WERI-Rb-1 (cell line): ENCODE measurements at regions not wholly inside any gene's neighbourhood (a gene's known extent, or its start where the extent isn't known, plus 50 kb on each side); places are given as distances from the start of the nearest gene placed in this dataset.

Experiments used
- DNase-seq: peaks from one replicate; pipeline ENCODE4 v3.0.0-alpha.2; 2020
- H3K27ac ChIP-seq: fragments of 250-450 bp; sonication (Bioruptor Pico); 2 replicates; pipeline ENCODE4 v1.5.1; 2020; ENCODE audit warnings: mild to moderate bottlenecking, moderate library complexity
- H3K27me3 ChIP-seq: fragments of 250-450 bp; sonication (Bioruptor Pico); 2 replicates; pipeline ENCODE4 v1.5.1; 2021; ENCODE audit warnings: mild to moderate bottlenecking, low read depth, moderate library complexity; ENCODE audit not compliant: insufficient read depth, severe bottlenecking
- H3K36me3 ChIP-seq: fragments of 250-450 bp; sonication (Bioruptor Pico); 2 replicates; pipeline ENCODE4 v1.5.1; 2020; ENCODE audit warnings: mild to moderate bottlenecking, moderate library complexity
- H3K4me3 ChIP-seq: 2 replicates; pipeline ENCODE4 v1.5.1; 2011; ENCODE audit warnings: low read depth, mild to moderate bottlenecking, control low read depth, low read length
- H3K9me3 ChIP-seq: fragments of 250-450 bp; sonication (Bioruptor Pico); 2 replicates; pipeline ENCODE4 v1.5.1; 2021; ENCODE audit warnings: mild to moderate bottlenecking, moderate library complexity; ENCODE audit not compliant: severe bottlenecking
- TF ChIP-seq, protein P1 (sequence below): IDR thresholded peaks from 2 replicates; pipeline ENCODE4 v1.5.1; 2011; ENCODE audit warnings: low read depth, mild to moderate bottlenecking, control low read depth, inconsistent platforms, low read length

DNA sequence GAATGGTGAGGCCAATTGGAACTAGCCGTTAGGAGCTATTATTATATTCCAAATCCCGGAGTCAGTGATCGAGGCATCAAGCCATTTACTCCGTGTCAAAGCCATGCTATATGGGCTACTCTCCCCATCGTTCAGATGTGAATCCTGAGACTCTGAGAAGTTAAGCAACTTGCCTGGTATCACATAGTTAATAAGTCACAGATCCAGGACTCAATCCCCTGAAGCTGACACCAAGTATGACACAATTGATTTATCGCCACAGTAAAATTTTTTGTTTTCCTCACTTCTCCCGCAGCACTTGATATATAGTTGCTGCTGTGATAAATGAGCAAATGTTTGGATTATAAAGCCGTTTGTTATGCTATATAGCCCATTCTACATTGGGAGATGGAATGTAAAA is 50.8 kb upstream of the TSHZ2 start:
- no peaks in the 10 kb centered on the region for H3K36me3 ChIP-seq
- TF ChIP-seq, protein P1, sequence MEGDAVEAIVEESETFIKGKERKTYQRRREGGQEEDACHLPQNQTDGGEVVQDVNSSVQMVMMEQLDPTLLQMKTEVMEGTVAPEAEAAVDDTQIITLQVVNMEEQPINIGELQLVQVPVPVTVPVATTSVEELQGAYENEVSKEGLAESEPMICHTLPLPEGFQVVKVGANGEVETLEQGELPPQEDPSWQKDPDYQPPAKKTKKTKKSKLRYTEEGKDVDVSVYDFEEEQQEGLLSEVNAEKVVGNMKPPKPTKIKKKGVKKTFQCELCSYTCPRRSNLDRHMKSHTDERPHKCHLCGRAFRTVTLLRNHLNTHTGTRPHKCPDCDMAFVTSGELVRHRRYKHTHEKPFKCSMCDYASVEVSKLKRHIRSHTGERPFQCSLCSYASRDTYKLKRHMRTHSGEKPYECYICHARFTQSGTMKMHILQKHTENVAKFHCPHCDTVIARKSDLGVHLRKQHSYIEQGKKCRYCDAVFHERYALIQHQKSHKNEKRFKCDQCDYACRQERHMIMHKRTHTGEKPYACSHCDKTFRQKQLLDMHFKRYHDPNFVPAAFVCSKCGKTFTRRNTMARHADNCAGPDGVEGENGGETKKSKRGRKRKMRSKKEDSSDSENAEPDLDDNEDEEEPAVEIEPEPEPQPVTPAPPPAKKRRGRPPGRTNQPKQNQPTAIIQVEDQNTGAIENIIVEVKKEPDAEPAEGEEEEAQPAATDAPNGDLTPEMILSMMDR, result no peak
- H3K27me3 ChIP-seq, result no peaks in the 10 kb centered on the region
- DNase-seq, result no peak
- no peak overlapping the region for H3K4me3 ChIP-seq
- H3K27ac ChIP-seq, result no peak overlapping the region
- peaks cover 2% of the 10 kb centered on the region for H3K9me3 ChIP-seq

DNA sequence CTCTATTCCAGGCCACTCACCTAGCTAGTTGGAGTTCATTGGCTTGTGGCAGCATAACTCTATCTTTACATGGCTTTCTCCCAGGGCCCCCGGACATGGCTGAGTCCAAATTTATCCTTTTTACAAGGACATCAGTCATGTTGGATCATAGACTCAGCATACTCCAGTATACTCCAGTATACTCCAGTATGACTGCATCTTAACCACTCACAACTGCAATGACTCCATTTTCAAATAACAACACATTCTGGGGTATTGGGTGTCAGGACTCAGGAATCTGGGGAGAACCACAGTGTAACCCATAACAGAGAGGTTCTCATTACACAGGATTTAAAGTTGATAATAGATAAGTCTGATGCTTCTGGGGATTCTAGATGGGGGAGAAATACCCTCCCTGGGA is 53.8 kb upstream of the TSHZ2 start:
- no peak for DNase-seq
- Histone ChIP-seq H3K27me3 (no peaks in the 10 kb centered on the region), H3K27ac (no peak overlapping the region), H3K9me3 (peaks cover 10% of the 10 kb centered on the region), H3K4me3 (no peak overlapping the region), H3K36me3 (no peaks in the 10 kb centered on the region)
- TF ChIP-seq, protein P1, result no peak

DNA sequence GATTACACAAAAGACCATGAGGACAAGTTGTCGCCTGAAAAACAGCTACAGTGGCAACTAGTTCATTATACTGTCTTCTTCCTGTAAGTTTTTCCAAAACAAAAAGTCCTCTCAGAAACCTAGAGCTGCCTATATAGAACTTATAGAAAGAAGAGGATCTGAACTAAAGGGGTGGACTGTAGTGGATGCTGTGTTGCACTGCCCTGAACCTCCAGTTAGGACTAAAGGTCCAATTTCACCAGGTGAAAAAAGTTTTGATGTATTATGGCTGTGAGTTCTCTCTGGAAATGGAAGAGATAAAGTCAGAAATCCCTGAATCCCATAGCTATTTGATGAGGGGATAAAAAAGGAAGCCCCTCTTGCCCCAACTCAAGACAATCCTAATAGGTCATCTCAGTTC is 56.6 kb upstream of the TSHZ2 start:
- Histone ChIP-seq H3K27me3 (no peaks in the 10 kb centered on the region), H3K27ac (no peak overlapping the region), H3K4me3 (no peak overlapping the region), H3K9me3 (peaks cover 10% of the 10 kb centered on the region), H3K36me3 (no peaks in the 10 kb centered on the region)
- TF ChIP-seq, protein P1, result no peak
- no peak for DNase-seq

DNA sequence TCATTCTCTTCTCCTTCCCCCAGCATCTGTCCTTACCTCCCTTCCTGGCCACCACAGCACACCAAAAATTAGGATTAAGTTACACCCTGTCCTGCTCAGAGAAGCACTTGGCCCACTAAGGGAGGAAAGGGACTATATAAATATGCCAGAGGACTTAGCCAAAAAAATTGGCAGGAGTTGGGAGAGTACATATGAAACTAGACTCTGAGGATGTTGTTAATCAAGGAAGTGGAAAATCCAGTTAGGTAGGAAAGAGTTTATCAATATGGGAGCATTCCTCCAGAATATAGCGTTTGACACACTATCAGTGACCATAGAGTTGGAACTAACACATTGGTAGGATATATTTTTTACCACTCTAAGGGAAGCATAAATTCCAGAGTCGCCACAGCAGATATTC is 57.3 kb upstream of the TSHZ2 start:
- H3K36me3 ChIP-seq, result no peaks in the 10 kb centered on the region
- no peak overlapping the region for H3K4me3 ChIP-seq
- no peak for DNase-seq
- H3K27me3 ChIP-seq, result no peaks in the 10 kb centered on the region
- TF ChIP-seq, protein P1, result no peak
- no peak overlapping the region for H3K27ac ChIP-seq
- H3K9me3 ChIP-seq, result peaks cover 10% of the 10 kb centered on the region

DNA sequence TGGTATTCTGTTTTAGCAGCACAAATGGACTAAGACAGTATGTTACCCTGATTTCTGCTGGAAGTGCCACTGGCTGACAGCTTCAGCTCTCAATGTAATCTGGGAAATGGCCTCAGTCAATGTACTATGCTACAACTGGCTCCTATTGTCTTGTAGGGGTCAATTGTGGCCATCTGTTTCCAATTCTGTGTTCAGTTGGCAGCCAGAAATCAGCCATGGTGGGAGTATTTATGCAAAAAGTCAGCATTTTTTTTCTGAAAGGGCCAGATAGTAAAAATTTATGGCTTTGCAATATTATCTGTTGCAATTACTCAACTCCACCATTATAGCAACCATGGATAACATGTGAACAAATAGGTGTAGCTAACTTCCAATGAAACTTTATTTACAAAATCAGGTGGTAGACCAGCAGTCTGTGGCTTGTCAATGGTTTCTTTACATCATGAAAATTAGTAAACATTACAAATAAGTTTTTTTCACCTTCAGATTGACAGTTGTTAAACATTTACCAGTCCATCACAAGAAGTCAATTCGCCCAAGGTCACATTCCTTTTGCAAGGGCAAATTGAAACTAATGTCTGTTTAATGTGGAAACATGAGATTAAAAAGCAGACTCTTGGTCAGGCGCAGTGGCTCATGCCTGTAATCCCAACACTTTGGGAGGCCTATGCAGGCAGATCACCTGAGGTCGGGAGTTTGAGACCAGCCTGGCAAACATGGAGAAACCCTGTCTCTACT is 58.3 kb upstream of the TSHZ2 start:
- Histone ChIP-seq H3K36me3 (no peaks in the 10 kb centered on the region), H3K9me3 (peaks cover 10% of the 10 kb centered on the region), H3K4me3 (no peak overlapping the region), H3K27me3 (no peaks in the 10 kb centered on the region), H3K27ac (no peak overlapping the region)
- TF ChIP-seq, protein P1, result no peak
- DNase-seq, result no peak
